ENCODE measurements at regions not wholly inside any gene's neighbourhood (a gene's known extent, or its start where the extent isn't known, plus 50 kb on each side); places are given as distances from the start of the nearest gene placed in this dataset.

- no peaks in the 10 kb centered on the region for H3K27me3 ChIP-seq (ENCODE audit: control insufficient read depth in 2 of 2, insufficient read depth in 2 of 2, low read length in 2 of 2)
- H3K9ac ChIP-seq (ENCODE audit: low read depth in 1 of 2, low read length in 2 of 2): no peak overlapping the region
- H3K9me3 ChIP-seq (ENCODE audit: control insufficient read depth in 2 of 2, low read length in 2 of 2): no peaks in the 10 kb centered on the region
- H3K4me1 ChIP-seq (ENCODE audit: control insufficient read depth in 2 of 2, insufficient read depth in 2 of 2, low read length in 2 of 2): peaks cover 3 to 4% of the 10 kb centered on the region in 2 donors
- no peaks in the 10 kb centered on the region for H3K36me3 ChIP-seq (ENCODE audit: control insufficient read depth in 2 of 2, insufficient read depth in 2 of 2, low read length in 2 of 2)
- H3K27ac ChIP-seq (ENCODE audit: low read depth in 2 of 2, low read length in 2 of 2): no peak overlapping the region
- H3K4me3 ChIP-seq (ENCODE audit: low read length in 2 of 2): no peak overlapping the region
Measured at GRCh38 chr3:124579641-124580040, 150.6 kb upstream of the UMPS start.

GRCh38 chr3:124582196-124582595 is 148.1 kb upstream of the UMPS start:
- Histone ChIP-seq H3K9me3 (ENCODE audit: control insufficient read depth in 2 of 2, low read length in 2 of 2) (no peaks in the 10 kb centered on the region), H3K36me3 (ENCODE audit: control insufficient read depth in 2 of 2, insufficient read depth in 2 of 2, low read length in 2 of 2) (no peaks in the 10 kb centered on the region)

GRCh38 chr3:124582621-124583395 is 147.4 kb upstream of the UMPS start:
- Histone ChIP-seq H3K27me3 (ENCODE audit: control insufficient read depth in 2 of 2, insufficient read depth in 2 of 2, low read length in 2 of 2) (peaks cover 0 to 2% of the 10 kb centered on the region in 2 donors), H3K4me3 (ENCODE audit: low read length in 2 of 2) (no peak overlapping the region), H3K27ac (ENCODE audit: low read depth in 2 of 2, low read length in 2 of 2) (peak overlapping the region in 1 of 2 donors; percentile 4), H3K9ac (ENCODE audit: low read depth in 1 of 2, low read length in 2 of 2) (no peak overlapping the region), H3K4me1 (ENCODE audit: control insufficient read depth in 2 of 2, insufficient read depth in 2 of 2, low read length in 2 of 2) (peaks cover 7 to 9% of the 10 kb centered on the region in 2 donors), H3K9me3 (ENCODE audit: control insufficient read depth in 2 of 2, low read length in 2 of 2) (no peaks in the 10 kb centered on the region), H3K36me3 (ENCODE audit: control insufficient read depth in 2 of 2, insufficient read depth in 2 of 2, low read length in 2 of 2) (no peaks in the 10 kb centered on the region)

More at GRCh38 chr3:124582196-124582595, 148.1 kb upstream of the UMPS start:
- Histone ChIP-seq H3K4me1 (ENCODE audit: control insufficient read depth in 2 of 2, insufficient read depth in 2 of 2, low read length in 2 of 2) (peaks cover 7 to 9% of the 10 kb centered on the region in 2 donors), H3K9ac (ENCODE audit: low read depth in 1 of 2, low read length in 2 of 2) (no peak overlapping the region), H3K27ac (ENCODE audit: low read depth in 2 of 2, low read length in 2 of 2) (no peak overlapping the region), H3K4me3 (ENCODE audit: low read length in 2 of 2) (no peak overlapping the region), H3K27me3 (ENCODE audit: control insufficient read depth in 2 of 2, insufficient read depth in 2 of 2, low read length in 2 of 2) (peaks cover 0 to 2% of the 10 kb centered on the region in 2 donors)

- peak overlapping the region in 1 of 2 donors; percentile 43 for H3K27ac ChIP-seq (ENCODE audit: low read depth in 2 of 2, low read length in 2 of 2)
- no peak overlapping the region for H3K9ac ChIP-seq (ENCODE audit: low read depth in 1 of 2, low read length in 2 of 2)
Measured at GRCh38 chr3:124584245-124584551, 146.1 kb upstream of the UMPS start.

DNA sequence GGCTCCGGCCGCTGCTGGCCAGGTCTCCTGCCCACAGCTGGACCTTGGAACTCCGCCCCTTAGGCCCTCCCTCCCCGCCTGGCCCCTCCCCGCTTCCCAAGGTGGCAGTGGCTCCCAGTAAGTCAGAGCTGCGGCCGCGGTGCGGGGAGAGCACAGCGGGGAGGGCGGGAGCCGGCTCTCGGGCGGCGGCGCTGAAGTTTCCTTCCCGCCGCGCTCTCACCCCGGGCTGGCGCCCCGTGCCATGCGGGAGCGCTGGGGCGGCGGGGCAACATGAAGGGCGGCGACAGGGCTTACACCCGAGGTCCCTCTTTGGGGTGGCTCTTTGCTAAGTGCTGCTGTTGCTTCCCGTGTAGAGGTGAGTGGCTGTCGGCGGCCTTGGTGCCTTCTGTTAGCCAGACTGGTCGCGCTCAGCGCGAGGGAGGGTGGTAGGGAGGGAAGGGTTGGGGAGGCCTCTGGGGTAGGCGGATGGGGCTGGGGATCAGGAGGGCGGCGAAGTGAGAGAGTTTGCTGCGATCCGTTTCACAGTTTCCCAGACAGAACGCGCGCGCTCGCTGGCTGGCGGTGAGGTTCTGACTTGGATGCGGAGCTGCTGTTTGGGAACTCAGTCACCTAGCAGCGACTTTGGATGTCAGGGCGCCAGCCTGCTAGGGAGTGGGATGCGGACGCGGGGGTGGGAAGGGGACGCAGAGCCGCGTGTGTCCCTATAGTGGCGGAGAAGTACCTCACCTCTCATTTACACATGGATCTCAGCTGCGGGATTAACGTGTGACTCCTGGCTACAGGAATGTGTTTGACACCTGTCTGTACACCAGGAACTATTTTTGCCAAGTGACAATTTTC is 145.5 kb upstream of the UMPS start:
- H3K27me3 ChIP-seq (ENCODE audit: control insufficient read depth in 2 of 2, insufficient read depth in 2 of 2, low read length in 2 of 2): peaks cover 0 to 2% of the 10 kb centered on the region in 2 donors
- H3K9ac ChIP-seq (ENCODE audit: low read depth in 1 of 2, low read length in 2 of 2): peak overlapping the region; percentile 47 to 70
- no peaks in the 10 kb centered on the region for H3K9me3 ChIP-seq (ENCODE audit: control insufficient read depth in 2 of 2, low read length in 2 of 2)
- peaks cover 7 to 9% of the 10 kb centered on the region in 2 donors for H3K4me1 ChIP-seq (ENCODE audit: control insufficient read depth in 2 of 2, insufficient read depth in 2 of 2, low read length in 2 of 2)
- H3K27ac ChIP-seq (ENCODE audit: low read depth in 2 of 2, low read length in 2 of 2): peak overlapping the region in 1 of 2 donors; percentile 43
- peak overlapping the region; percentile 67 to 69 for H3K4me3 ChIP-seq (ENCODE audit: low read length in 2 of 2)
- H3K36me3 ChIP-seq (ENCODE audit: control insufficient read depth in 2 of 2, insufficient read depth in 2 of 2, low read length in 2 of 2): no peaks in the 10 kb centered on the region

More at GRCh38 chr3:124584245-124584551, 146.1 kb upstream of the UMPS start:
- H3K4me3 ChIP-seq (ENCODE audit: low read length in 2 of 2): peak overlapping the region; percentile 64 to 67
- peaks cover 0 to 2% of the 10 kb centered on the region in 2 donors for H3K27me3 ChIP-seq (ENCODE audit: control insufficient read depth in 2 of 2, insufficient read depth in 2 of 2, low read length in 2 of 2)
- no peaks in the 10 kb centered on the region for H3K9me3 ChIP-seq (ENCODE audit: control insufficient read depth in 2 of 2, low read length in 2 of 2)
- no peaks in the 10 kb centered on the region for H3K36me3 ChIP-seq (ENCODE audit: control insufficient read depth in 2 of 2, insufficient read depth in 2 of 2, low read length in 2 of 2)
- H3K4me1 ChIP-seq (ENCODE audit: control insufficient read depth in 2 of 2, insufficient read depth in 2 of 2, low read length in 2 of 2): peaks cover 7 to 9% of the 10 kb centered on the region in 2 donors

GRCh38 chr3:124586126-124587052 is 143.9 kb upstream of the UMPS start:
- Histone ChIP-seq H3K36me3 (ENCODE audit: control insufficient read depth in 2 of 2, insufficient read depth in 2 of 2, low read length in 2 of 2) (no peaks in the 10 kb centered on the region), H3K27me3 (ENCODE audit: control insufficient read depth in 2 of 2, insufficient read depth in 2 of 2, low read length in 2 of 2) (peaks cover 0 to 2% of the 10 kb centered on the region in 2 donors), H3K27ac (ENCODE audit: low read depth in 2 of 2, low read length in 2 of 2) (no peak overlapping the region), H3K9ac (ENCODE audit: low read depth in 1 of 2, low read length in 2 of 2) (no peak overlapping the region), H3K9me3 (ENCODE audit: control insufficient read depth in 2 of 2, low read length in 2 of 2) (no peaks in the 10 kb centered on the region), H3K4me1 (ENCODE audit: control insufficient read depth in 2 of 2, insufficient read depth in 2 of 2, low read length in 2 of 2) (peaks cover 7 to 9% of the 10 kb centered on the region in 2 donors), H3K4me3 (ENCODE audit: low read length in 2 of 2) (no peak overlapping the region)

DNA sequence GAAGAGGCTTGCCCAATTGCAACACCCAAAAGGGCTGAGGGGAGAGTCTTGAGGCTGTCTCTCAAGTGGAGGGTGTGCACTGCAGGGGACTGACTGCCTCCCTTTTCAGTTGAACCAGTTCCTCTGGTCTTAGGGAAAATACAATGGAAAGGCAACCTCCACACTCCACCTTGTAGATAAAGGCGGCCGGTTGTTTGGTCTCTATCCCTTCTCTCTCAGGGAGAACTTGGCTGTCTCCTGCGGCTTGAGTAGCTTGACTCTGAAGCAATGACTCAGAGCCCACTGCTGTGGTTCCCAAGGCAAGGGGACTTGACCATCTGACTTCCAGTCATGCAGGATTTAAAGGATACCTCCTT is 143.2 kb upstream of the UMPS start:
- Histone ChIP-seq H3K36me3 (ENCODE audit: control insufficient read depth in 2 of 2, insufficient read depth in 2 of 2, low read length in 2 of 2) (no peaks in the 10 kb centered on the region), H3K4me1 (ENCODE audit: control insufficient read depth in 2 of 2, insufficient read depth in 2 of 2, low read length in 2 of 2) (peaks cover 7 to 9% of the 10 kb centered on the region in 2 donors), H3K4me3 (ENCODE audit: low read length in 2 of 2) (no peak overlapping the region), H3K27ac (ENCODE audit: low read depth in 2 of 2, low read length in 2 of 2) (no peak overlapping the region), H3K9me3 (ENCODE audit: control insufficient read depth in 2 of 2, low read length in 2 of 2) (no peaks in the 10 kb centered on the region), H3K27me3 (ENCODE audit: control insufficient read depth in 2 of 2, insufficient read depth in 2 of 2, low read length in 2 of 2) (peaks cover 0 to 2% of the 10 kb centered on the region in 2 donors), H3K9ac (ENCODE audit: low read depth in 1 of 2, low read length in 2 of 2) (no peak overlapping the region)

DNA sequence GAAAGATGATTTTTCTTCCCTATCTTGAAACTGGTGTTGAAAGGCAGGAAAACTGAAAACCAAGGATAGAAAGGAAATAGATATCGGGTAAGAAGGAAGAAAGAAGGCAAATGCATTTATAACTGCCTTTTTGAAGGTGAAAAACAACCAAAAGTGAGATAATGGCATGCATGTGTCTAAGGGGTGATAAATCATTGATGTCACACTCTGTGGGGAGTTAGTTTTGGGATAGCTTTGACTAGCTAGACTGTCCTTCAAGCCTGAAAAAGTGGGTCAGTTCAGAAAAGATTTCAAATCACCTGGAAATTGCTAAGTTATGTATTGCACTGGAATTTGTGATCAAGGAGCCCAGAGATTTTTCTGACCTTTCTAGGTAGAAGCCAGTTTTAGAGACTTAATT is 142.2 kb upstream of the UMPS start:
- H3K4me1 ChIP-seq (ENCODE audit: control insufficient read depth in 2 of 2, insufficient read depth in 2 of 2, low read length in 2 of 2): peaks cover 11 to 13% of the 10 kb centered on the region in 2 donors
- H3K27me3 ChIP-seq (ENCODE audit: control insufficient read depth in 2 of 2, insufficient read depth in 2 of 2, low read length in 2 of 2): peaks cover 0 to 2% of the 10 kb centered on the region in 2 donors
- no peak overlapping the region for H3K4me3 ChIP-seq (ENCODE audit: low read length in 2 of 2)
- H3K27ac ChIP-seq (ENCODE audit: low read depth in 2 of 2, low read length in 2 of 2): no peak overlapping the region
- no peak overlapping the region for H3K9ac ChIP-seq (ENCODE audit: low read depth in 1 of 2, low read length in 2 of 2)
- no peaks in the 10 kb centered on the region for H3K9me3 ChIP-seq (ENCODE audit: control insufficient read depth in 2 of 2, low read length in 2 of 2)
- no peaks in the 10 kb centered on the region for H3K36me3 ChIP-seq (ENCODE audit: control insufficient read depth in 2 of 2, insufficient read depth in 2 of 2, low read length in 2 of 2)

DNA sequence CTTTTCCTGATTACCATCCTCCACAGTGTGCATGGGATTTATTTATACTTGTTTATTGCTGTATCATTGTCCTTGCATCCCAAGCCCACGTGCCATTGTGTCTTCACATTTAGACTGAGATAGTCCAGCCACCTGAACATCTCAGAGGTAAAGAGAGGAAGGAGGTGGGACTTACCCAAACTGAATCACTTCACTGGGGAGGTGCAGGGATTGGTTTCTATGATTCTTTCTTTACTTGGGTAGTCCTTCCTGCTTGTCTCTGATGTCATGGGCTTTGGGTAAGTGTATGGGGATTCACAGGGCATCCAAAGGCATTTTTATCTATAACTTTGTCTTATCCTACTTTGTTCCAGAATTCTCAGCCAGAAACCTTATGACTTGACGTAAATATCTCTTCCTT is 141.5 kb upstream of the UMPS start:
- Histone ChIP-seq H3K4me3 (ENCODE audit: low read length in 2 of 2) (no peak overlapping the region), H3K9ac (ENCODE audit: low read depth in 1 of 2, low read length in 2 of 2) (no peak overlapping the region), H3K9me3 (ENCODE audit: control insufficient read depth in 2 of 2, low read length in 2 of 2) (no peaks in the 10 kb centered on the region), H3K4me1 (ENCODE audit: control insufficient read depth in 2 of 2, insufficient read depth in 2 of 2, low read length in 2 of 2) (peaks cover 16% of the 10 kb centered on the region in 2 donors), H3K27ac (ENCODE audit: low read depth in 2 of 2, low read length in 2 of 2) (no peak overlapping the region), H3K36me3 (ENCODE audit: control insufficient read depth in 2 of 2, insufficient read depth in 2 of 2, low read length in 2 of 2) (no peaks in the 10 kb centered on the region), H3K27me3 (ENCODE audit: control insufficient read depth in 2 of 2, insufficient read depth in 2 of 2, low read length in 2 of 2) (peaks cover 0 to 2% of the 10 kb centered on the region in 2 donors)

All from mucosa of rectum (tissue), 2 donors.